ENCODE measurements at regions not wholly inside any gene's neighbourhood (a gene's known extent, or its start where the extent isn't known, plus 50 kb on each side); places are given as distances from the start of the nearest gene placed in this dataset.
"Not testable (repeated sequence)": the region's sequence is repeated elsewhere in the genome, so short reads cannot be mapped to it uniquely, and the experiment has no call there.

- Mint-ChIP-seq H3K4me1 (peaks cover 9% of the 10 kb centered on the region), H3K27ac (no peak overlapping the region), H3K36me3 (ENCODE audit: low read depth) (peaks cover 16% of the 10 kb centered on the region), H3K4me3 (no peak overlapping the region), H3K27me3 (ENCODE audit: low read depth) (peaks cover 3% of the 10 kb centered on the region), H3K9me3 (peaks cover 32% of the 10 kb centered on the region)
- no peak for TF ChIP-seq CTCF (IDR thresholded peaks at IDR 0.05; ENCODE audit: unreplicated experiment in 3 of 3)
Observed at GRCh38 chr1:8127171-8127641, 101.1 kb upstream of the ERRFI1 start.

- Mint-ChIP-seq H3K36me3 (ENCODE audit: low read depth) (peaks cover 16% of the 10 kb centered on the region), H3K4me1 (peaks cover 31% of the 10 kb centered on the region), H3K9me3 (peaks cover 35% of the 10 kb centered on the region), H3K4me3 (no peak overlapping the region), H3K27ac (peak overlapping the region; percentile 70 to 91 (median 87)), H3K27me3 (ENCODE audit: low read depth) (peaks cover 5% of the 10 kb centered on the region)
- TF ChIP-seq CTCF (IDR thresholded peaks at IDR 0.05; ENCODE audit: unreplicated experiment in 3 of 3) = no peak
Observed at GRCh38 chr1:8122477-8123407, 96.6 kb upstream of the ERRFI1 start.

GRCh38 chr1:8122160-8122476 lies 96.0 kb upstream of the ERRFI1 start:
- peaks cover 5% of the 10 kb centered on the region for H3K27me3 Mint-ChIP-seq (ENCODE audit: low read depth)
- peak overlapping the region; percentile 70 to 91 (median 87) for H3K27ac Mint-ChIP-seq
- peaks cover 16% of the 10 kb centered on the region for H3K36me3 Mint-ChIP-seq (ENCODE audit: low read depth)
- no peak for TF ChIP-seq CTCF (IDR thresholded peaks at IDR 0.05; ENCODE audit: unreplicated experiment in 3 of 3)
- H3K4me1 Mint-ChIP-seq = peaks cover 36% of the 10 kb centered on the region
- no peak overlapping the region for H3K4me3 Mint-ChIP-seq
- peaks cover 35% of the 10 kb centered on the region for H3K9me3 Mint-ChIP-seq

GRCh38 chr1:8121261-8122159 lies 95.4 kb upstream of the ERRFI1 start:
- peak overlapping the region; percentile 76 to 96 (median 91) for H3K27ac Mint-ChIP-seq
- TF ChIP-seq CTCF (IDR thresholded peaks at IDR 0.05; ENCODE audit: unreplicated experiment in 3 of 3) = no peak
- H3K36me3 Mint-ChIP-seq (ENCODE audit: low read depth) = peaks cover 16% of the 10 kb centered on the region
- H3K4me1 Mint-ChIP-seq = peaks cover 42% of the 10 kb centered on the region
- no peak overlapping the region for H3K4me3 Mint-ChIP-seq
- peaks cover 32% of the 10 kb centered on the region for H3K9me3 Mint-ChIP-seq
- H3K27me3 Mint-ChIP-seq (ENCODE audit: low read depth) = peaks cover 5% of the 10 kb centered on the region

GRCh38 chr1:8120693-8121260 lies 94.7 kb upstream of the ERRFI1 start:
- Mint-ChIP-seq H3K9me3 (peaks cover 30% of the 10 kb centered on the region), H3K4me3 (no peak overlapping the region), H3K4me1 (peaks cover 47% of the 10 kb centered on the region), H3K27me3 (ENCODE audit: low read depth) (peaks cover 5% of the 10 kb centered on the region), H3K27ac (peak overlapping the region; percentile 76 to 96 (median 91)), H3K36me3 (ENCODE audit: low read depth) (peaks cover 15% of the 10 kb centered on the region)
- TF ChIP-seq CTCF (IDR thresholded peaks at IDR 0.05; ENCODE audit: unreplicated experiment in 3 of 3) = no peak

GRCh38 chr1:8118736-8119135 lies 92.6 kb upstream of the ERRFI1 start:
- H3K4me1 Mint-ChIP-seq = peaks cover 58% of the 10 kb centered on the region
- peaks cover 15% of the 10 kb centered on the region for H3K9me3 Mint-ChIP-seq
- H3K27ac Mint-ChIP-seq = peak overlapping the region in 1 of 3 experiments; percentile 91

More at GRCh38 chr1:8118736-8119135, 92.6 kb upstream of the ERRFI1 start:
- not testable (repeated sequence) for H3K4me3 Mint-ChIP-seq; H3K36me3 Mint-ChIP-seq (ENCODE audit: low read depth); H3K27me3 Mint-ChIP-seq (ENCODE audit: low read depth)

Data from nephron (organoid).